SK-N-SH (cell line): ENCODE measurements at regions not wholly inside any gene's neighbourhood (a gene's known extent, or its start where the extent isn't known, plus 50 kb on each side); places are given as distances from the start of the nearest gene placed in this dataset.

Experiments used
- EP300 ChIP-seq, 2 experiments: IDR thresholded peaks; 2 replicates each; pipeline versions ENCODE4 v1.4.0 to v1.6.1; 2012; ENCODE audit warnings: borderline replicate concordance in 1 of 2, low read depth in 1 of 2, low read length in 1 of 2
- USF2 ChIP-seq: fragments of 150-350 bp; IDR thresholded peaks from 2 replicates; pipeline ENCODE4 v1.6.1; 2017; ENCODE audit warnings: antibody characterized with exemption, low read length, low read depth, borderline replicate concordance
- TF ChIP-seq, protein P1 (sequence below): fragments of 200-600 bp; sonication (generic); IDR thresholded peaks from 2 replicates; pipeline ENCODE4 v1.6.1; 2017; ENCODE audit warnings: antibody characterized with exemption, mild to moderate bottlenecking, moderate library complexity

DNA sequence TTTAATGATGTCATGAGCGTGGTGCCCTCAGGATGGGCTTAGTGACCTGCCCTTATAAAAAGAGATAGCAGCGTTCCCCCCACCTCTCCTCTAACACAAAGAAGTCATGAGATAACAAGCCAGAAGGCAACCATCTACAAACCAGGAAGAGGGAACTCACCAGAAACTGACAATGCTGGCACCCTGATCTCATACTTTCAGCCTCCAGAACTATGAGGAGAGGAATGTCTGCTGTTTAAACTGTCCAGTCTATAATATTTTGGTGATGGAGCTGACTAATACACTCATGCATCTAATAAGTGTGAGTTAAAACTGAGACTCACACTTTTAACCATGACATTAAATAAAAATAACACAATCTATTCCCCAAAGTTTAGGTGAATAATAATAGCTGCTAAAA lies 156.1 kb upstream of the SPEF2 start:
- TF ChIP-seq, protein P1, sequence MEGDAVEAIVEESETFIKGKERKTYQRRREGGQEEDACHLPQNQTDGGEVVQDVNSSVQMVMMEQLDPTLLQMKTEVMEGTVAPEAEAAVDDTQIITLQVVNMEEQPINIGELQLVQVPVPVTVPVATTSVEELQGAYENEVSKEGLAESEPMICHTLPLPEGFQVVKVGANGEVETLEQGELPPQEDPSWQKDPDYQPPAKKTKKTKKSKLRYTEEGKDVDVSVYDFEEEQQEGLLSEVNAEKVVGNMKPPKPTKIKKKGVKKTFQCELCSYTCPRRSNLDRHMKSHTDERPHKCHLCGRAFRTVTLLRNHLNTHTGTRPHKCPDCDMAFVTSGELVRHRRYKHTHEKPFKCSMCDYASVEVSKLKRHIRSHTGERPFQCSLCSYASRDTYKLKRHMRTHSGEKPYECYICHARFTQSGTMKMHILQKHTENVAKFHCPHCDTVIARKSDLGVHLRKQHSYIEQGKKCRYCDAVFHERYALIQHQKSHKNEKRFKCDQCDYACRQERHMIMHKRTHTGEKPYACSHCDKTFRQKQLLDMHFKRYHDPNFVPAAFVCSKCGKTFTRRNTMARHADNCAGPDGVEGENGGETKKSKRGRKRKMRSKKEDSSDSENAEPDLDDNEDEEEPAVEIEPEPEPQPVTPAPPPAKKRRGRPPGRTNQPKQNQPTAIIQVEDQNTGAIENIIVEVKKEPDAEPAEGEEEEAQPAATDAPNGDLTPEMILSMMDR = no peak
- TF ChIP-seq USF2 = no peak
- TF ChIP-seq EP300 (IDR thresholded peaks at IDR 0.05; ENCODE audit: borderline replicate concordance in 1 of 2, low read depth in 1 of 2, low read length in 1 of 2) = no peak
